Endothelial cell of umbilical vein (primary cell): ENCODE measurements at regions not wholly inside any gene's neighbourhood (a gene's known extent, or its start where the extent isn't known, plus 50 kb on each side); places are given as distances from the start of the nearest gene placed in this dataset.

Source experiments
- BruUV-seq: library from RNA; stranded (reverse); fragments of 400-500 nt; replicated peaks from 2 replicates; lab custom pipeline; 2021; lab: Mats Ljungman, UMichigan
- CTCF ChIA-PET: fragments of 300-600, 350-600 bp; sonication (Branson Sonifier 250); formaldehyde crosslinking; loops from one replicate; lab custom pipeline; 2021; ENCODE audit warnings: antibody characterized with exemption, inconsistent platforms; lab: Charles Lee
- POLR2A ChIA-PET: fragments of 300-600, 350-600 bp; sonication (Branson Sonifier 250); formaldehyde crosslinking; loops from one replicate; lab custom pipeline; 2021; ENCODE audit warnings: antibody characterized with exemption, inconsistent platforms; lab: Charles Lee
- DNase-seq: peaks from one replicate; pipeline ENCODE4 v3.0.0-alpha.2; 2011; ENCODE audit warnings: low read depth, low spot score
- FAIRE-seq: peaks from 2 replicates; lab custom pipeline; 2011; peaks lifted over from hg19 to GRCh38; lab: Jason Lieb, UNC
- H2AFZ ChIP-seq: 2 replicates; pipeline ENCODE4 v1.6.0; 2012; ENCODE audit warnings: low read depth, low read length, control low read depth, inconsistent platforms
- H3K27ac ChIP-seq: 2 replicates; pipeline ENCODE4 v1.5.1; 2011; ENCODE audit warnings: low read depth, mild to moderate bottlenecking, control low read depth, low read length, moderate library complexity; ENCODE audit not compliant: insufficient read depth
- H3K27me3 ChIP-seq, 2 experiments: 2 replicates each; pipeline versions ENCODE4 v1.6.0 to v1.6.1; 2011; ENCODE audit warnings: low read length in 2 of 2, mixed read lengths in 1 of 2; ENCODE audit not compliant: control insufficient read depth in 2 of 2, insufficient read depth in 2 of 2
- H3K36me3 ChIP-seq, 2 experiments: 2 replicates in 1 of 2; 3 replicates in 1 of 2; pipeline ENCODE4 v1.5.1; 2011; ENCODE audit warnings: low read length in 2 of 2, mild to moderate bottlenecking in 1 of 2, moderate library complexity in 1 of 2; ENCODE audit not compliant: control insufficient read depth in 2 of 2, insufficient read depth in 2 of 2; ENCODE audit errors: extremely low read depth in 1 of 2
- H3K4me1 ChIP-seq: 3 replicates; pipeline ENCODE4 v1.5.1; 2011; ENCODE audit warnings: mild to moderate bottlenecking, low read length; ENCODE audit not compliant: control insufficient read depth, insufficient read depth; ENCODE audit errors: extremely low read depth
- H3K4me2 ChIP-seq: 2 replicates; pipeline ENCODE4 v1.6.1; 2011; ENCODE audit warnings: low read length, control low read depth, mixed read lengths; ENCODE audit not compliant: insufficient read depth
- H3K4me3 ChIP-seq, 3 experiments: fragments of 200-600 bp in 1 of 3; sonication (generic), shearing (Covaris generic) in 1 of 3; replicated peaks in 1 of 3; 2 replicates each; pipeline ENCODE4 v1.5.1; 2011 to 2016; ENCODE audit warnings: control low read depth in 3 of 3, low read length in 3 of 3, mild to moderate bottlenecking in 2 of 3, inconsistent platforms in 1 of 3, low read depth in 1 of 3, moderate library complexity in 1 of 3; ENCODE audit not compliant: insufficient read depth in 1 of 3
- H3K79me2 ChIP-seq: 2 replicates; pipeline ENCODE4 v1.6.0; 2012; ENCODE audit warnings: low read length, inconsistent platforms; ENCODE audit not compliant: control insufficient read depth, insufficient read depth
- H3K9ac ChIP-seq: replicated peaks from 2 replicates; pipeline ENCODE3; 2011; ENCODE audit warnings: low read length, control low read depth; ENCODE audit not compliant: insufficient read depth; ENCODE audit errors: extremely low read depth
- H3K9me1 ChIP-seq: replicated peaks from 3 replicates; pipeline ENCODE4 v1.6.0; 2011; ENCODE audit warnings: mild to moderate bottlenecking, low read length; ENCODE audit not compliant: control insufficient read depth, insufficient read depth; ENCODE audit errors: extremely low read depth
- H3K9me3 ChIP-seq: replicated peaks from 2 replicates; pipeline ENCODE4 v1.5.1; 2012; ENCODE audit warnings: low read length, inconsistent platforms; ENCODE audit not compliant: control insufficient read depth, insufficient read depth
- H4K20me1 ChIP-seq: replicated peaks from 2 replicates; pipeline ENCODE3; 2011; ENCODE audit warnings: mild to moderate bottlenecking, low read length; ENCODE audit not compliant: control insufficient read depth, insufficient read depth; ENCODE audit errors: extremely low read depth
- EZH2 ChIP-seq: IDR thresholded peaks from 2 replicates; pipeline ENCODE4 v1.6.1; 2012; ENCODE audit warnings: borderline replicate concordance, low read depth, mild to moderate bottlenecking, moderate library complexity, low read length, inconsistent platforms; ENCODE audit not compliant: severe bottlenecking
- FOS ChIP-seq: IDR thresholded peaks from 2 replicates; pipeline ENCODE4 v1.6.1; 2011; ENCODE audit warnings: mild to moderate bottlenecking, low read length, moderate library complexity, borderline replicate concordance; ENCODE audit not compliant: insufficient read depth
- GATA2 ChIP-seq: IDR thresholded peaks from 2 replicates; pipeline ENCODE4 v1.7.0; 2011; ENCODE audit warnings: low read depth, mild to moderate bottlenecking, moderate library complexity, mixed read lengths, low read length; ENCODE audit not compliant: insufficient read length, insufficient read depth
- JUN ChIP-seq: IDR thresholded peaks from 2 replicates; pipeline ENCODE4 v1.6.1; 2011; ENCODE audit warnings: borderline replicate concordance, low read depth; ENCODE audit not compliant: insufficient read length, insufficient read depth
- MYC ChIP-seq: IDR thresholded peaks from one replicate; pipeline ENCODE4 v1.6.1; 2011; ENCODE audit warnings: mild to moderate bottlenecking, low read depth, low read length
- POLR2A ChIP-seq: IDR thresholded peaks from 2 replicates; pipeline ENCODE4 v1.6.1; 2012; ENCODE audit warnings: low read depth, mild to moderate bottlenecking, control low read depth, low read length
- POLR2AphosphoS5 ChIP-seq: IDR thresholded peaks from 2 replicates; pipeline ENCODE4 v1.6.1; 2012; ENCODE audit warnings: low read depth, mild to moderate bottlenecking, control low read depth, low read length, moderate library complexity; ENCODE audit not compliant: insufficient read depth
- dilution Hi-C: fragments of 300-500 bp; cut with MboI; formaldehyde crosslinking; loops from one replicate; pipeline ENCODE4 v1.15.0; 2019; ENCODE audit warnings: low sequenced_read_pairs; ENCODE audit not compliant: extremely low pct_ligation_motif_present
- intact Hi-C: fragments of 100-400 bp; cut with micrococcal nuclease; formaldehyde crosslinking; loops from one replicate; pipeline ENCODE4 v1.10.0; 2022
- TF ChIP-seq, protein P1 (sequence below), 2 donors: IDR thresholded peaks; 1 replicate in 1 of 2; 2 replicates in 1 of 2; pipeline ENCODE4 v1.5.1; 2011; ENCODE audit warnings: low read length in 2 of 2, mild to moderate bottlenecking in 2 of 2, moderate library complexity in 2 of 2, control low read depth in 1 of 2, inconsistent platforms in 1 of 2, low read depth in 1 of 2; ENCODE audit not compliant: insufficient read depth in 1 of 2; ENCODE audit errors: extremely low read depth in 1 of 2
- TF ChIP-seq, protein P2 (sequence below): IDR thresholded peaks from 2 replicates; pipeline ENCODE4 v1.6.1; 2011; ENCODE audit not compliant: insufficient read depth, insufficient read length

DNA sequence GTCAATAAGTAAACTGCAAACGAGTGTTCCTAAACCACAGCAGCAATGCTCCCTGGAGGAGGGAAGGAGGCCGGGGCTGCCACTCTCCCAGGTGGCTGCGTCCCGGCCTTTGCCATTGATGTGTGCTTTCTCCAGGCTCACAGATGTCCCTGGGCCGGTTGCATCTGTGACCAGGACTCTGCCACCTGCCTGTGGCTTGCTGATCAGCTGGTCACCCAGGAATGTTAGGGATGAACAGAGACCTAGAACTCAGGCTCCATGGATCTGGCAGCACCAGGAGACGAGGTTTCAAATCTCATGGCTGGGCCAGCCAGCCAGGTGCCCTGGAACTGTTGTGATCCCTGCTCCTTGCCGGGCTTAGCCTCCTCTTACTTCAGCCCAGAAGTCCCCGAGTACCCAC, 65.7 kb downstream of the KLF15 start:
- Histone ChIP-seq H4K20me1 (no peaks in the 10 kb centered on the region), H3K4me3 (no peak overlapping the region), H3K9me3 (no peaks in the 10 kb centered on the region), H3K79me2 (no peaks in the 10 kb centered on the region), H3K36me3 (no peaks in the 10 kb centered on the region), H3K27ac (no peak overlapping the region), H2AFZ (no peak overlapping the region), H3K4me1 (peaks cover 26% of the 10 kb centered on the region), H3K4me2 (no peak overlapping the region), H3K9ac (no peak overlapping the region), H3K9me1 (no peaks in the 10 kb centered on the region), H3K27me3 (peaks cover 2 to 4% of the 10 kb centered on the region in 2 experiments)
- no TSS peak for BruUV-seq
- TF ChIP-seq, protein P1, sequence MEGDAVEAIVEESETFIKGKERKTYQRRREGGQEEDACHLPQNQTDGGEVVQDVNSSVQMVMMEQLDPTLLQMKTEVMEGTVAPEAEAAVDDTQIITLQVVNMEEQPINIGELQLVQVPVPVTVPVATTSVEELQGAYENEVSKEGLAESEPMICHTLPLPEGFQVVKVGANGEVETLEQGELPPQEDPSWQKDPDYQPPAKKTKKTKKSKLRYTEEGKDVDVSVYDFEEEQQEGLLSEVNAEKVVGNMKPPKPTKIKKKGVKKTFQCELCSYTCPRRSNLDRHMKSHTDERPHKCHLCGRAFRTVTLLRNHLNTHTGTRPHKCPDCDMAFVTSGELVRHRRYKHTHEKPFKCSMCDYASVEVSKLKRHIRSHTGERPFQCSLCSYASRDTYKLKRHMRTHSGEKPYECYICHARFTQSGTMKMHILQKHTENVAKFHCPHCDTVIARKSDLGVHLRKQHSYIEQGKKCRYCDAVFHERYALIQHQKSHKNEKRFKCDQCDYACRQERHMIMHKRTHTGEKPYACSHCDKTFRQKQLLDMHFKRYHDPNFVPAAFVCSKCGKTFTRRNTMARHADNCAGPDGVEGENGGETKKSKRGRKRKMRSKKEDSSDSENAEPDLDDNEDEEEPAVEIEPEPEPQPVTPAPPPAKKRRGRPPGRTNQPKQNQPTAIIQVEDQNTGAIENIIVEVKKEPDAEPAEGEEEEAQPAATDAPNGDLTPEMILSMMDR (IDR thresholded peaks at IDR 0.05; ENCODE audit: extremely low read depth in 1 of 2, insufficient read depth in 1 of 2, low read depth in 1 of 2, low read length in 2 of 2) = no peak
- TF ChIP-seq, protein P2, sequence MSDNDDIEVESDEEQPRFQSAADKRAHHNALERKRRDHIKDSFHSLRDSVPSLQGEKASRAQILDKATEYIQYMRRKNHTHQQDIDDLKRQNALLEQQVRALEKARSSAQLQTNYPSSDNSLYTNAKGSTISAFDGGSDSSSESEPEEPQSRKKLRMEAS = no peak
- TF ChIP-seq GATA2 (no peak), MYC (no peak), EZH2 (no peak)
- dilution Hi-C loops = no loop called here
- no peak for FAIRE-seq
- DNase-seq = no peak
- intact Hi-C loops = no loop called here
- POLR2A ChIA-PET = no interaction called here
- CTCF ChIA-PET = no interaction called here

DNA sequence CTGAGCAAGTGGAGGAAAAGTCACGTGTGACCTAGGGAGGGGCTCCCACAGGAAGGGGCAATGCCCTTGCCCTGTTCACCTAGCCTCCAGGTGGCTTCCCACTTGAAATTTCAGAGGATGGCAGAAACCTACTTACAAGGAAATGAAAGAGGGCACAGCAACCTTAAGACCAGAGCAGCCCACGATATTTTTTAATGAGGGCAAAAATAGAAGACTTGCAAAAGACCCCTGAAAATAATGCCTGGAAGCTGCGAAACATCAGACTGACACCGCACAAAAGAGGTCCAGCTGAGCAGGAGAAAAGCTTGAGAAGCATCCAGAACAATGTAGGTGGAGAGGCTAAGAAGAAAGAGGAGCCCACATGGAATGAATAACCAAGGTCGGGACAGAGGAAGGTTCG, 66.1 kb downstream of the KLF15 start:
- dilution Hi-C loops = no loop called here
- Histone ChIP-seq H3K9ac (no peak overlapping the region), H3K9me1 (no peaks in the 10 kb centered on the region), H3K4me3 (no peak overlapping the region), H3K36me3 (no peaks in the 10 kb centered on the region), H3K9me3 (no peaks in the 10 kb centered on the region), H2AFZ (no peak overlapping the region), H3K27me3 (peaks cover 2 to 4% of the 10 kb centered on the region in 2 experiments), H3K4me2 (no peak overlapping the region), H3K79me2 (no peaks in the 10 kb centered on the region), H3K27ac (no peak overlapping the region), H3K4me1 (peaks cover 26% of the 10 kb centered on the region), H4K20me1 (no peaks in the 10 kb centered on the region)
- ChIA-PET CTCF (no interaction called here), POLR2A (no interaction called here)
- TF ChIP-seq POLR2AphosphoS5 (no peak), POLR2A (no peak), MYC (no peak), JUN (no peak), GATA2 (no peak), EZH2 (no peak), FOS (no peak)
- TF ChIP-seq, protein P1 (IDR thresholded peaks at IDR 0.05; ENCODE audit: extremely low read depth in 1 of 2, insufficient read depth in 1 of 2, low read depth in 1 of 2, low read length in 2 of 2) = no peak
- TF ChIP-seq, protein P2 = no peak
- BruUV-seq = no TSS peak
- no peak for DNase-seq
- intact Hi-C loops = no loop called here
- FAIRE-seq = no peak
